Keratinocyte (primary cell): ENCODE measurements at regions not wholly inside any gene's neighbourhood (a gene's known extent, or its start where the extent isn't known, plus 50 kb on each side); places are given as distances from the start of the nearest gene placed in this dataset.
"Not testable (repeated sequence)": the region's sequence is repeated elsewhere in the genome, so short reads cannot be mapped to it uniquely, and the experiment has no call there.

Source experiments
- DNase-seq: peaks from one replicate; pipeline ENCODE4 v3.0.0-alpha.2; 2011; ENCODE audit warnings: low read depth, missing footprints, low spot score
- FAIRE-seq: peaks from 2 replicates; lab custom pipeline; 2011; peaks lifted over from hg19 to GRCh38; lab: Jason Lieb, UNC
- H2AFZ ChIP-seq: 2 replicates; pipeline ENCODE4 v1.6.0; 2012; ENCODE audit warnings: low read length, control low read depth, inconsistent platforms; ENCODE audit not compliant: control insufficient read depth
- H3K27ac ChIP-seq: 2 replicates; pipeline ENCODE4 v1.5.1; 2011; ENCODE audit warnings: low read length; ENCODE audit not compliant: control insufficient read depth, insufficient read depth
- H3K27me3 ChIP-seq: 3 replicates; pipeline ENCODE4 v1.6.0; 2011; ENCODE audit warnings: low read length; ENCODE audit not compliant: control insufficient read depth, insufficient read depth; ENCODE audit errors: extremely low read depth
- H3K36me3 ChIP-seq, 2 experiments: 2 replicates in 1 of 2; 3 replicates in 1 of 2; pipeline ENCODE4 v1.5.1; 2011; ENCODE audit warnings: low read length in 2 of 2, mild to moderate bottlenecking in 1 of 2; ENCODE audit not compliant: control insufficient read depth in 2 of 2, insufficient read depth in 2 of 2; ENCODE audit errors: extremely low read depth in 1 of 2
- H3K4me1 ChIP-seq: 3 replicates; pipeline ENCODE4 v1.5.1; 2011; ENCODE audit warnings: low read length; ENCODE audit not compliant: control insufficient read depth, insufficient read depth; ENCODE audit errors: extremely low read depth
- H3K4me2 ChIP-seq: 3 replicates; pipeline ENCODE4 v1.6.0; 2011; ENCODE audit warnings: low read depth, low read length; ENCODE audit not compliant: control insufficient read depth, insufficient read depth; ENCODE audit errors: extremely low read depth
- H3K4me3 ChIP-seq, 3 experiments: fragments of 200-600 bp in 1 of 3; sonication (generic) in 1 of 3; 2 replicates in 2 of 3; 3 replicates in 1 of 3; pipeline ENCODE4 v1.5.1; 2011 to 2016; ENCODE audit warnings: low read length in 3 of 3, mild to moderate bottlenecking in 3 of 3, control low read depth in 2 of 3, inconsistent platforms in 1 of 3, low read depth in 1 of 3, mixed read lengths in 1 of 3, mixed run types in 1 of 3, moderate library complexity in 1 of 3; ENCODE audit not compliant: control insufficient read depth in 2 of 3, insufficient read depth in 2 of 3; ENCODE audit errors: extremely low read depth in 1 of 3
- H3K79me2 ChIP-seq: 2 replicates; pipeline ENCODE4 v1.6.0; 2012; ENCODE audit warnings: low read length; ENCODE audit not compliant: control insufficient read depth, insufficient read depth
- H3K9ac ChIP-seq: 3 replicates; pipeline ENCODE4 v1.6.0; 2011; ENCODE audit warnings: low read length; ENCODE audit not compliant: control insufficient read depth, insufficient read depth; ENCODE audit errors: extremely low read depth
- H3K9me1 ChIP-seq: 3 replicates; pipeline ENCODE4 v1.6.0; 2011; ENCODE audit warnings: low read length; ENCODE audit not compliant: control insufficient read depth, insufficient read depth; ENCODE audit errors: extremely low read depth
- H3K9me3 ChIP-seq: 2 replicates; pipeline ENCODE4 v1.5.1; 2012; ENCODE audit warnings: low read depth, low read length; ENCODE audit not compliant: control insufficient read depth
- H4K20me1 ChIP-seq: 3 replicates; pipeline ENCODE4 v1.6.0; 2011; ENCODE audit warnings: low read length; ENCODE audit not compliant: control insufficient read depth, insufficient read depth; ENCODE audit errors: extremely low read depth
- dilution Hi-C: fragments of 300-500 bp; cut with MboI; formaldehyde crosslinking; loops from one replicate; pipeline ENCODE4 v1.7.0; 2020; ENCODE audit warnings: low sequenced_read_pairs; ENCODE audit not compliant: extremely low pct_ligation_motif_present

DNA sequence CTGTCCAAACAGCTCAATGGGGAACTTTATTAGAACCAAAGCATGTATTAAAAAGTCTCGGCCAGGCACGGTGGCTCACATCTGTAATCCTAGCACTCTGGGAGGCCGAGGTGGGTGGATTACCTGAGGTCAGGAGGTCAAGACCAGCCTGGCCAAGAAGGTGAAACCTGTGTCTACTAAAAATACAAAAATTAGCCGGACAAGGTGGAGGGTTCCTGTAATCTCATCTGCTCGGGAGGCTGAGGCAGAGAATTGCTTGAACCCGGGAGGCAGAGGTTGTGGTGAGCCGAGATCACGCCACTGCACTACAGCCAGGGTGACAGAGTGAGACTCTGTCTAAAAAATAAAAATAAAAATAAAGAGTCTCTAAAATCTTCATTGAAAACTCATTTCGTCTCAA lies 132.8 kb upstream of the TPTE start:
- dilution Hi-C loops, H3K27ac ChIP-seq: not testable (repeated sequence)

DNA sequence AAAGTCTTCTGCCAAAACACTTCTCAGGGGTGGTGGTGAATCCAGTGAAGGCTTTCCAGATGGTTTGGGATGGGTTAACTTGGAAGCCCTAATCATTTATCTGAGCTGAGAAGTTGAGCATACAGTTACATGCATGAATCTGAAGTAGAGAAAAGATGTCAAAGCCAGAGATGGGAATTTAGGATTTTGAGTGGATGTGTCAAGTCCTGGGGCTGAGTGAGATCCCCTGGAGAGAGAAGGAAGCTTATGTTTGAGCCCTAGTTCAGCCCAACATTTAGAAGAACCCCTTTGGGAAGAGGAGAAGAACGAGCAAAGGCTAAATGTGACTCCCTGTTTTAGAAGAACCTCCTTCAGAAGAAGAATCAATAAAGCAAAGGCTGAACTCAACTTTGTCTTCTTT lies 129.1 kb upstream of the TPTE start:
- H3K4me1 ChIP-seq, H4K20me1 ChIP-seq, FAIRE-seq, H2AFZ ChIP-seq, H3K9me3 ChIP-seq, H3K79me2 ChIP-seq, H3K4me3 ChIP-seq, H3K27me3 ChIP-seq, H3K4me2 ChIP-seq, DNase-seq, H3K9ac ChIP-seq, H3K27ac ChIP-seq, H3K9me1 ChIP-seq, H3K36me3 ChIP-seq, dilution Hi-C loops: not testable (repeated sequence)

More for the DNA sequence above, 132.8 kb upstream of the TPTE start:
- not testable (repeated sequence) for H3K9ac ChIP-seq, H3K36me3 ChIP-seq, H3K27me3 ChIP-seq, DNase-seq, H3K79me2 ChIP-seq, H3K4me3 ChIP-seq, H2AFZ ChIP-seq, H3K4me1 ChIP-seq, FAIRE-seq, H3K4me2 ChIP-seq, H4K20me1 ChIP-seq, H3K9me1 ChIP-seq
- H3K9me3 ChIP-seq: peaks cover 11% of the 10 kb centered on the region

- H3K4me2 ChIP-seq, H3K79me2 ChIP-seq, DNase-seq, H3K27me3 ChIP-seq, H4K20me1 ChIP-seq, FAIRE-seq, H3K9me1 ChIP-seq, H3K27ac ChIP-seq, H2AFZ ChIP-seq, H3K4me1 ChIP-seq, H3K9ac ChIP-seq, dilution Hi-C loops, H3K9me3 ChIP-seq, H3K4me3 ChIP-seq, H3K36me3 ChIP-seq: not testable (repeated sequence)
Observed at GRCh38 chr21:10395963-10396362, 125.4 kb upstream of the TPTE start.

GRCh38 chr21:10397495-10397915 lies 123.9 kb upstream of the TPTE start:
- H3K27ac ChIP-seq, H3K9me1 ChIP-seq, H4K20me1 ChIP-seq, DNase-seq, H3K4me3 ChIP-seq, H3K9me3 ChIP-seq, H3K4me1 ChIP-seq, dilution Hi-C loops, H3K27me3 ChIP-seq, H3K36me3 ChIP-seq, H3K9ac ChIP-seq, H2AFZ ChIP-seq, H3K79me2 ChIP-seq, H3K4me2 ChIP-seq, FAIRE-seq: not testable (repeated sequence)

DNA sequence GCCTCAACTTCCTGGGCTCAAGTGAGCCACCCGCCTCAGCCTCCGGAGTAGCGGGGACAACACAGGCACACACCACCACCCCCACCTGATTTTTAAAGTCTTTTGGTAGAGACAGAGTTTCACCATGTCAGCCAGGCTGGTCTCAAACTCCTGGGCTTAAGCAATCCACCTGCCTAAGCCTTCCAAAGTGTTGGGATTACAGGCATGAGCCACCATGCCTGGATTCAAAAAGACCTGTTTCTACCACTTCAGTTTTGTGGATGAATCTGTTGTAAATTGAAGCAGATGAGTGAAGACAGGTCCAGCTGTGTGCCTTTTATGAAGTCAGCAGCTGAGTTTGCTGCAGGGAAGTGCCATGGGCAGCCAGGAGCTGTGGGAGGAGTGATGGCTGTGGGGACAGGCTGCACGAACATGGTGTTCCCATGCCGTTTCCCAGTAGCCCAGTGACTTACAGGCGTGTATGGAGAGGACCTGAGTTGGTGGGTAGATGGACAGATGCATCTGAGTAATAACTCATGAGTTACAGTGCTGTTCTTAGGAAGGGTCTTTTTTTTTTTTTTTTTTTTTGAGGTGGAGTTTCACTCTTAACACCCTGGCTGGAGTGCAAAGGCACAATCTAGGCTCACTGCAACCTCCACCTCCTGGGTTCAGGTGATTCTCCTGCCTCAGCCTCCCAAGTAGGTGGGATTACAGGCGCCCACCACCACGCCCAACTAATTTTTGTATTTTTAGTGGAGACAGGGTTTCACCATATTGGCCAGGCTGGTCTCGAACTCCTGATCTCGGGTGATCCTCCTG lies 122.5 kb upstream of the TPTE start:
- FAIRE-seq, H4K20me1 ChIP-seq, H3K27ac ChIP-seq, H3K79me2 ChIP-seq, H3K27me3 ChIP-seq, H3K36me3 ChIP-seq, DNase-seq, H3K4me1 ChIP-seq, H3K4me3 ChIP-seq, H3K9me1 ChIP-seq, H3K4me2 ChIP-seq, dilution Hi-C loops, H3K9ac ChIP-seq, H2AFZ ChIP-seq: not testable (repeated sequence)
- peaks cover 10% of the 10 kb centered on the region for H3K9me3 ChIP-seq
